ENCODE measurements at regions not wholly inside any gene's neighbourhood (a gene's known extent, or its start where the extent isn't known, plus 50 kb on each side); places are given as distances from the start of the nearest gene placed in this dataset.

DNA sequence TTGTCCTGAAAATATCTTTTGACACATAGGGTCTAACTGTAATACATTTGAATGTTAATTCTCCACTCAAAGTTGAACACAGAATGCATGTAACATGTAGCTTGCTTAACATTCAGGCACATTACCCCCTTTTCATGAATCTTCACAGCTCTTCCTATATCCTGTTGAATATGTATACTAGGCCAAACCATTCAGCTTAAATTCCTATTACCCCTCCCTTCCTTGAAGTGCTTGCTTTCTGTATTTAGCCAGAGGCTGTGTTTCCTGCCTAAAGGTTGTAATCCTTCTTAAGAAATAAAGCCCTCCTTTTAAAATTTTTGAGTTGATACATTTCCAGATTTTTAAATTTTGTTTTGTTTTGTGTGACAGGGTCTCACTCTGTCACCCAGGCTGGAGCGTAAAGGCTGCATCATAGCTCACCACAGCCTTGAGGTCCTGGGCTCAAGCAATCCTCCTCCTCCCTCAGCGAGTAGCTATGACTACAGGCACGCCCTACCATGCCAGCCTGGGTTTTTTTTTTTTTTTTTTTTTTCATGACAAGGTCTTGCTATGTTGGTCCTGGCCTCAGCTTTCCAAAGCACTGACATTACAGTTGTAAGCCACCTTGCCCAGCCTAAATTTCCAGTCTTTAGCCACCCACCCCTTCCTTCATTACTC is 357.6 kb downstream of the DSC3 start:
- no TSS peak for BruUV-seq (replicated peaks)

DNA sequence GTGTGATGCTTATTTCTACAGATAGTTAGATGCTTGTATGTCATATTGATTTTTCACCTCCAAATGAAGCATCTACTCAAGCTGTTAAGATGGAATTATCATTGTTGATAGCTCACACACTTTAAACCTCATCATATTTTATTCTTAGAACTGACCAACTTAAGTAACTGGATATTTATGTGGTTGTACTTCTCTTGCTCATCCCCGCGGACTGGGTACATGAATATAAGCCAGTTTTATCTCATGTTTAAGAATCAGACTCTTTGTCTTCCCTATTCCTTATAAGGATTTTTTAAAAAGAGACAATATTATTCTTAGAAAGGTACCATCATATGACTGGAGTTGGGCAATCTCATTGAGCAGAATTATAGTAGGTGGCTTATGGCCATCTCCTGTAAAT is 358.7 kb downstream of the DSC3 start:
- ATAC-seq (no peak), DNase-seq (ENCODE audit: low read depth, low spot score) (no peak)
- no TSS peak for BruUV-seq (replicated peaks)
- no peaks in the 10 kb centered on the region for H3K4me1 ChIP-seq (ENCODE audit: control insufficient read depth, insufficient read depth, low read length)
- in situ Hi-C loops (cut with HindIII; ENCODE audit: low pct_unique_long_range_greater_than_20kb, low sequenced_read_pairs): no loop called here
- intact Hi-C loops (cut with micrococcal nuclease; ENCODE audit: unreplicated experiment): no loop called here
- ChIA-PET CTCF (no interaction called here), POLR2A (no interaction called here)
- no peaks in the 10 kb centered on the region for H3K9me3 ChIP-seq (ENCODE audit: control insufficient read depth, insufficient read depth, low read depth, low read length)
- H3K27ac ChIP-seq (ENCODE audit: low read length): no peak overlapping the region
- H3K4me3 ChIP-seq (ENCODE audit: low read depth in 2 of 2, low read length in 2 of 2): no peak overlapping the region
- no peaks in the 10 kb centered on the region for H3K36me3 ChIP-seq (ENCODE audit: control insufficient read depth, insufficient read depth, low read length)
- no peaks in the 10 kb centered on the region for H3K27me3 ChIP-seq (ENCODE audit: control insufficient read depth, insufficient read depth, low read length)
- TF ChIP-seq, protein P1, sequence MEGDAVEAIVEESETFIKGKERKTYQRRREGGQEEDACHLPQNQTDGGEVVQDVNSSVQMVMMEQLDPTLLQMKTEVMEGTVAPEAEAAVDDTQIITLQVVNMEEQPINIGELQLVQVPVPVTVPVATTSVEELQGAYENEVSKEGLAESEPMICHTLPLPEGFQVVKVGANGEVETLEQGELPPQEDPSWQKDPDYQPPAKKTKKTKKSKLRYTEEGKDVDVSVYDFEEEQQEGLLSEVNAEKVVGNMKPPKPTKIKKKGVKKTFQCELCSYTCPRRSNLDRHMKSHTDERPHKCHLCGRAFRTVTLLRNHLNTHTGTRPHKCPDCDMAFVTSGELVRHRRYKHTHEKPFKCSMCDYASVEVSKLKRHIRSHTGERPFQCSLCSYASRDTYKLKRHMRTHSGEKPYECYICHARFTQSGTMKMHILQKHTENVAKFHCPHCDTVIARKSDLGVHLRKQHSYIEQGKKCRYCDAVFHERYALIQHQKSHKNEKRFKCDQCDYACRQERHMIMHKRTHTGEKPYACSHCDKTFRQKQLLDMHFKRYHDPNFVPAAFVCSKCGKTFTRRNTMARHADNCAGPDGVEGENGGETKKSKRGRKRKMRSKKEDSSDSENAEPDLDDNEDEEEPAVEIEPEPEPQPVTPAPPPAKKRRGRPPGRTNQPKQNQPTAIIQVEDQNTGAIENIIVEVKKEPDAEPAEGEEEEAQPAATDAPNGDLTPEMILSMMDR (IDR thresholded peaks at IDR 0.05): no peak
- no peak for TF ChIP-seq SIN3A (IDR thresholded peaks at IDR 0.05; ENCODE audit: borderline replicate concordance, insufficient read depth, low read depth, low read length)
- TF ChIP-seq, protein P2, sequence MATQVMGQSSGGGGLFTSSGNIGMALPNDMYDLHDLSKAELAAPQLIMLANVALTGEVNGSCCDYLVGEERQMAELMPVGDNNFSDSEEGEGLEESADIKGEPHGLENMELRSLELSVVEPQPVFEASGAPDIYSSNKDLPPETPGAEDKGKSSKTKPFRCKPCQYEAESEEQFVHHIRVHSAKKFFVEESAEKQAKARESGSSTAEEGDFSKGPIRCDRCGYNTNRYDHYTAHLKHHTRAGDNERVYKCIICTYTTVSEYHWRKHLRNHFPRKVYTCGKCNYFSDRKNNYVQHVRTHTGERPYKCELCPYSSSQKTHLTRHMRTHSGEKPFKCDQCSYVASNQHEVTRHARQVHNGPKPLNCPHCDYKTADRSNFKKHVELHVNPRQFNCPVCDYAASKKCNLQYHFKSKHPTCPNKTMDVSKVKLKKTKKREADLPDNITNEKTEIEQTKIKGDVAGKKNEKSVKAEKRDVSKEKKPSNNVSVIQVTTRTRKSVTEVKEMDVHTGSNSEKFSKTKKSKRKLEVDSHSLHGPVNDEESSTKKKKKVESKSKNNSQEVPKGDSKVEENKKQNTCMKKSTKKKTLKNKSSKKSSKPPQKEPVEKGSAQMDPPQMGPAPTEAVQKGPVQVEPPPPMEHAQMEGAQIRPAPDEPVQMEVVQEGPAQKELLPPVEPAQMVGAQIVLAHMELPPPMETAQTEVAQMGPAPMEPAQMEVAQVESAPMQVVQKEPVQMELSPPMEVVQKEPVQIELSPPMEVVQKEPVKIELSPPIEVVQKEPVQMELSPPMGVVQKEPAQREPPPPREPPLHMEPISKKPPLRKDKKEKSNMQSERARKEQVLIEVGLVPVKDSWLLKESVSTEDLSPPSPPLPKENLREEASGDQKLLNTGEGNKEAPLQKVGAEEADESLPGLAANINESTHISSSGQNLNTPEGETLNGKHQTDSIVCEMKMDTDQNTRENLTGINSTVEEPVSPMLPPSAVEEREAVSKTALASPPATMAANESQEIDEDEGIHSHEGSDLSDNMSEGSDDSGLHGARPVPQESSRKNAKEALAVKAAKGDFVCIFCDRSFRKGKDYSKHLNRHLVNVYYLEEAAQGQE (IDR thresholded peaks at IDR 0.05; ENCODE audit: insufficient read depth in 1 of 2, low read depth in 2 of 2, low read length in 1 of 2): no peak
- no peak for TF ChIP-seq TCF7L2 (IDR thresholded peaks at IDR 0.05; ENCODE audit: low read depth, low read length)
- TF ChIP-seq POLR2AphosphoS5 (IDR thresholded peaks at IDR 0.05; ENCODE audit: low read depth, low read length): no peak

More for the DNA sequence above, 357.6 kb downstream of the DSC3 start:
- Histone ChIP-seq H3K9me3 (ENCODE audit: control insufficient read depth, insufficient read depth, low read depth, low read length) (no peaks in the 10 kb centered on the region), H3K4me3 (ENCODE audit: low read depth in 2 of 2, low read length in 2 of 2) (no peak overlapping the region), H3K27ac (ENCODE audit: low read length) (no peak overlapping the region), H3K36me3 (ENCODE audit: control insufficient read depth, insufficient read depth, low read length) (no peaks in the 10 kb centered on the region), H3K27me3 (ENCODE audit: control insufficient read depth, insufficient read depth, low read length) (no peaks in the 10 kb centered on the region), H3K4me1 (ENCODE audit: control insufficient read depth, insufficient read depth, low read length) (no peaks in the 10 kb centered on the region)
- DNase-seq (ENCODE audit: low read depth, low spot score) (no peak), ATAC-seq (no peak)
- POLR2A ChIA-PET: no interaction called here
- in situ Hi-C loops (cut with HindIII; ENCODE audit: low pct_unique_long_range_greater_than_20kb, low sequenced_read_pairs): no loop called here
- TF ChIP-seq, protein P1 (IDR thresholded peaks at IDR 0.05): no peak
- TF ChIP-seq TCF7L2 (IDR thresholded peaks at IDR 0.05; ENCODE audit: low read depth, low read length) (no peak), SIN3A (IDR thresholded peaks at IDR 0.05; ENCODE audit: borderline replicate concordance, insufficient read depth, low read depth, low read length) (no peak), POLR2AphosphoS5 (IDR thresholded peaks at IDR 0.05; ENCODE audit: low read depth, low read length) (no peak)
- TF ChIP-seq, protein P2 (IDR thresholded peaks at IDR 0.05; ENCODE audit: insufficient read depth in 1 of 2, low read depth in 2 of 2, low read length in 1 of 2): no peak
- CTCF ChIA-PET: no interaction called here
- intact Hi-C loops (cut with micrococcal nuclease; ENCODE audit: unreplicated experiment): no loop called here

Measured in Panc1 (cell line).